ENCODE measurements at regions not wholly inside any gene's neighbourhood (a gene's known extent, or its start where the extent isn't known, plus 50 kb on each side); places are given as distances from the start of the nearest gene placed in this dataset.

DNA sequence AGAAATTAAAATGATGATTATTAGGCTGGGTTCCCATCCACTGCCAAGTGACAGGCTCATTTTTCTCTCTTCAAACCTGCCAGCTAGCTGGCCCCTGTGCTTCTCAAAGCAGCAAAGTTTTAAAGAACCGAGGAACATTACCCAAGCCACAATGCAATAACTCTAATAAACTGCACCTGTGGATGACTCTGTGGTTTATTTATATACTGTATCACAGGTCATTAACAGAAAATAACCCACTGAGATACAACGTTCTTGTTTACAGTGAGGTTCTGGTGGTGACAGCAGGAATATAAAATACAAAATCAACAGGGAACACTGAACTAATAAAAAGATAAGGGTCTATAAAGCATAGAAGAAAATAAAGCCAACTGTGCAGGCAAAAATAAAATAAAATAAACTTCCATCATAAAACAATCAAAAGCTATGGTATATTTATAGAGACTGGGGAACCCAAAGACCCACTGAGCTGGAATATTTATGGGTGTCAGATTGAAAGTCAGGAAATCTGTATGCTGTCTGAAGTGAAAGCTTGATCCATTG, 472.9 kb downstream of the NOVA1 start:
- no peak for DNase-seq (ENCODE audit: low read depth)
- TF ChIP-seq CTCF (IDR thresholded peaks at IDR 0.05; ENCODE audit: insufficient read depth, low read depth, low read length): no peak
- H3K4me3 ChIP-seq (ENCODE audit: low read depth, low read length): no peak overlapping the region

DNA sequence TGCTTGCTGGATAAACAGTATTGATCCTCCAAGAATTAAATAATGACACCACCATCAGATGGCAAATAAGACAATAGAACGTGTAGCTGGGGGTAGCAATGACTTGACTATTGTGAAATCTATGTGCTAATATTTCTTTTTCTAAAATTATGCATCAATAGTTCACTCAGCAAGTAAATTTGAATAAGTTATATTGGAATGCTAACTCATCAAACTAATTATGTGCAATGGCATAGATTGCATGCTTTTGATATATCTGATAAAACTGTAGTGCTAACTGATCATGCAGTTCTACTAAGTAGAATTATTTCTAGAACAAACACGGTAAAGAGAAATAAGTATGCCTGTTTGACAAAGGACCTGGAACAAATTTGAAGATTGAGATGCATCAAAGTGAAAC, 474.4 kb downstream of the NOVA1 start:
- no peak for DNase-seq (ENCODE audit: low read depth)
- H3K4me3 ChIP-seq (ENCODE audit: low read depth, low read length): no peak overlapping the region
- no peak for TF ChIP-seq CTCF (IDR thresholded peaks at IDR 0.05; ENCODE audit: insufficient read depth, low read depth, low read length)

DNA sequence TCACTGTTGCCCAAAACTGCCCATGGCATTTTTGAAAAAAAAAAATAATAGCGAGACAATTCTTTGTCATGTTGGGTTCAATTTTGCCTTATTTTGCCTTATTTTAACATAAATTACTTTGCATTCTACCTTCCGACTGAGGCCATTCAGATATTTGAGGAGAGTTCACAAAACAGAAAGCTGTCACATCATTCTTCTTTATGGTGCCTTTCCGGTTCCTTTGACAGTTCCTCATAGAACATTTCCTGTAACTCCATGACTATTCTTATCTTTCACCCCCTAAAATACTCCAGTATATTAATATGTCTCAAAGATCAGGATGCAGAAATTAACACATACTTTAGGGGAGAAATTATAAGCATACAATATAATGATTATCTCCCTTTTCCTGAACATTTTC, 476.7 kb downstream of the NOVA1 start:
- DNase-seq (ENCODE audit: low read depth): no peak
- TF ChIP-seq CTCF (IDR thresholded peaks at IDR 0.05; ENCODE audit: insufficient read depth, low read depth, low read length): no peak
- H3K4me3 ChIP-seq (ENCODE audit: low read depth, low read length): no peak overlapping the region

DNA sequence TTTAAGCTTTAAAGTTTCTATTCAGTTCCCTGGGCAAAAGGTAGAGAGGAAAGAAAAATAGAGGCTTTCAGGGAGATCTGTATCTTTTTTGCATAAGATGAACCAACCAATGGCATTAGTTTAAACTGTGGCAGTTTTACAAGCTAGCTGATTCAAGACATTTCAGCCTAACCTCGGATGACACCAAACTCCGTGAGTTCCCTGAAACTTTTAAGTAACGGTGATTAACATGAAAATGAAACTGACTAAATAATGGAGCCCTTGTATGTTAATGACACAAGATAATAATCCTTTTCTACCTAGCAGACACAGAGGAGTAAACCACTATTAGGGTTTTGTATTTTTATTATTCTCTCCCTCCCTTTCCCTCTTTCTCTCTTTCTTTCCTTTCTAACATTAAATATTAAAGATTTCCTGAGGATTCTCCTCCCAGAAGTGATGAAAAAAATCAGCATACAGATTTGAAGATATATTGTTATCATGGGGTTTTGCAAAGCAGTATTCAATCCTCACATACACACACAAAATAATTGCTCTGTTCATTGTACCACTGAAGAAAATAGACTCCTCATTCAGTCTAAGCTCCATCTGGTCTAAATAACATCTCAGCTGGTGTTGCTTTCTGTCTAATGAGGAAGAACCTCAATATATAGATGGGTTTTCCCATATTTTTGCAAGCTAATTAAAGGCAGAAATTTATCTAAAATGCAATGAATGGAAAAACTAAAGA, 483.8 kb downstream of the NOVA1 start:
- no peak overlapping the region for H3K4me3 ChIP-seq (ENCODE audit: low read depth, low read length)
- peak; percentile 3 for DNase-seq (ENCODE audit: low read depth)
- TF ChIP-seq CTCF (IDR thresholded peaks at IDR 0.05; ENCODE audit: insufficient read depth, low read depth, low read length): no peak

GRCh38 chr14:26104717-26105116, 493.1 kb downstream of the NOVA1 start:
- no peak for DNase-seq (ENCODE audit: low read depth)
- no peak for TF ChIP-seq CTCF (IDR thresholded peaks at IDR 0.05; ENCODE audit: insufficient read depth, low read depth, low read length)
- H3K4me3 ChIP-seq (ENCODE audit: low read depth, low read length): no peak overlapping the region

DNA sequence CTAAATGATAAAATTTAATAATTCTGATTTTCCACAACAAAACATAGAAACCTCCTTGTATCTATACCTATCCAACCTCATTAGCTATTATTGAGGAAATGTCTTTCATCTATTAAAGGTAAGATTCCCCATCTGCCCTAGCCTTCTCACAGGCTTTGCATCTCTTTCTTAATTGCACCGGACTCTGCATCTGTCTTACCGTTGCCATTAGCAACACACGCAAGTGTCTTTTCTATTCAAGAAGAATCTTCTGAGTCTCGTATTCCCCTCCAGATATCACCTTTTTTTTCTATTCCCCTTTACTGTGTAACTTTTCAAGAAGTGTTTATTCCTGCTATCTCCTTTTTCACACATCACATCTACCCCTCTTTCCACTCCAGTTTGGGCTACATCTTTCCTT, 500.0 kb downstream of the NOVA1 start:
- no peak for TF ChIP-seq CTCF (IDR thresholded peaks at IDR 0.05; ENCODE audit: insufficient read depth, low read depth, low read length)
- H3K4me3 ChIP-seq (ENCODE audit: low read depth, low read length): no peak overlapping the region
- DNase-seq (ENCODE audit: low read depth): no peak

DNA sequence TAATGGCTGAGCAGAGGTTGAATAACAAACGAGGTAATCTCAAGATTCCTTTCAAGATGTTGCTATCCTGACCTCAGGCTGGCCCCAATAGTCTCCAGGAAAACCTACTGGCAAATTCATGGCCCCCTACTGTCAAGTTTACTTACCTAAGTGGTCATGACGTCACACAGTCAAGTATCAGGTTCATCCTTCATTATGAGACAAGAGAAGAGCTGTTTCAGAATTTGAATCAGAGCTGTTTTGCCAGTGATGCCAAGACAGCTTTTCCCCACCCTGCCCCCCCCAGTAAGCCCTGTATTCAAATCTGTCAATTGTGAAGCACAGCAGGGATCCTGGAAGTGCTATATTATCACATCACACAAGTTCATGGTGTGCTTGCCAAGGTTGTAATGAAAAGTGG, 509.6 kb downstream of the NOVA1 start:
- no peak for TF ChIP-seq CTCF (IDR thresholded peaks at IDR 0.05; ENCODE audit: insufficient read depth, low read depth, low read length)
- no peak for DNase-seq (ENCODE audit: low read depth)
- H3K4me3 ChIP-seq (ENCODE audit: low read depth, low read length): no peak overlapping the region
